Peyer's patch (tissue), 4 donors: ENCODE measurements at regions not wholly inside any gene's neighbourhood (a gene's known extent, or its start where the extent isn't known, plus 50 kb on each side); places are given as distances from the start of the nearest gene placed in this dataset.

Experiments
- DNase-seq, 3 donors: peaks; one replicate each; pipeline ENCODE4 v3.0.0-alpha.2; 2017 to 2019
- H3K27ac ChIP-seq, 4 donors: fragments of 200-600 bp; sonication (generic); one replicate each; pipeline ENCODE4 v1.5.1; 2016 to 2019
- H3K27me3 ChIP-seq, 2 donors: fragments of 200-600 bp; sonication (generic); one replicate each; pipeline ENCODE4 v1.5.1; 2019
- H3K36me3 ChIP-seq, 3 donors: fragments of 200-600 bp; sonication (generic); one replicate each; pipeline ENCODE4 v1.5.1; 2016 to 2019
- H3K4me1 ChIP-seq, 4 donors: fragments of 200-600 bp; sonication (generic); one replicate each; pipeline ENCODE4 v1.5.1; 2016 to 2019
- H3K4me3 ChIP-seq, 4 donors: fragments of 200-600 bp; sonication (generic); 1 replicate in 3 of 4; 2 replicates in 1 of 4; pipeline ENCODE4 v1.5.1; 2016 to 2019; ENCODE audit warnings: mild to moderate bottlenecking in 1 of 4
- H3K9me3 ChIP-seq, 4 donors: fragments of 200-600 bp; sonication (generic); one replicate each; pipeline ENCODE4 v1.5.1; 2016 to 2019; ENCODE audit warnings: mild to moderate bottlenecking in 1 of 4
- CTCF ChIP-seq, 6 experiments: fragments of 450-650 bp in 4 of 6; fragments of 200-600 bp in 2 of 6; sonication (generic) in 1 of 6; IDR thresholded peaks; one replicate each; pipeline ENCODE4 v1.5.1; 2017 to 2019; ENCODE audit warnings: antibody characterized with exemption in 6 of 6, mild to moderate bottlenecking in 3 of 6, moderate library complexity in 1 of 6
- POLR2A ChIP-seq, 2 donors: fragments of 450-650 bp; IDR thresholded peaks; one replicate each; pipeline ENCODE4 v1.5.1; 2017; ENCODE audit warnings: antibody characterized with exemption in 2 of 2, mild to moderate bottlenecking in 2 of 2, moderate library complexity in 2 of 2

- no peaks in the 10 kb centered on the region for H3K36me3 ChIP-seq
- TF ChIP-seq POLR2A (IDR thresholded peaks at IDR 0.05) (no peak), CTCF (IDR thresholded peaks at IDR 0.05) (peak in 4 of 6 experiments; percentile 61 to 76 (median 66))
- H3K27me3 ChIP-seq, result no peaks in the 10 kb centered on the region
- H3K9me3 ChIP-seq, result no peaks in the 10 kb centered on the region
- DNase-seq, result peak in 1 of 3 donors; percentile 67
- H3K27ac ChIP-seq, result no peak overlapping the region
- no peak overlapping the region for H3K4me3 ChIP-seq
- no peaks in the 10 kb centered on the region for H3K4me1 ChIP-seq
Observed at GRCh38 chr13:80979035-80979641, 638.2 kb upstream of the SPRY2 start.

- H3K4me3 ChIP-seq, result no peak overlapping the region
- no peak for TF ChIP-seq CTCF (IDR thresholded peaks at IDR 0.05)
- no peak for TF ChIP-seq POLR2A (IDR thresholded peaks at IDR 0.05)
- no peaks in the 10 kb centered on the region for H3K27me3 ChIP-seq
- no peaks in the 10 kb centered on the region for H3K36me3 ChIP-seq
- no peak overlapping the region for H3K27ac ChIP-seq
- H3K9me3 ChIP-seq, result no peaks in the 10 kb centered on the region
- no peak for DNase-seq
- no peaks in the 10 kb centered on the region for H3K4me1 ChIP-seq
Observed at GRCh38 chr13:80977168-80977567, 636.2 kb upstream of the SPRY2 start.

GRCh38 chr13:80975903-80976302 lies 635.0 kb upstream of the SPRY2 start:
- Histone ChIP-seq H3K9me3 (no peaks in the 10 kb centered on the region), H3K4me3 (no peak overlapping the region), H3K27ac (no peak overlapping the region), H3K27me3 (no peaks in the 10 kb centered on the region), H3K36me3 (no peaks in the 10 kb centered on the region), H3K4me1 (no peaks in the 10 kb centered on the region)
- DNase-seq, result no peak
- no peak for TF ChIP-seq POLR2A (IDR thresholded peaks at IDR 0.05)
- no peak for TF ChIP-seq CTCF (IDR thresholded peaks at IDR 0.05)

DNA sequence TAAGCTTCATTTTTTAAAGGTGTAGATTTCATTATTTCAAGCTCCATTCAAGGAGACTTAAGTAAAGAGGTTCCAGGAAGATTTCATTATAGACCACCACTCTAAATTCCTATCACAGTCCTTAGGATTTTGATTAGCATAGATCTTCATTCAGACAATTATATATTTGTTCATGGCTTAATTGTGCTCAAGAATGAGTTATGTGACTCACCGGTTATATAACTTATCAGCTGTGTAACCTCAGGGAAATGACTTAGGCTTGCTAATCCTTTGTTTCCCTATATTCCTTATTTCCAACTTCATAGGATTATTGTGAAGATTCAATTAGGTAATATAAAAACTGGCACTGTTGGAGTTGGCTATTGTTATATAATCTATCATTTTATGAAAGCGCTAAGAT lies 632.8 kb upstream of the SPRY2 start:
- H3K4me3 ChIP-seq, result no peak overlapping the region
- DNase-seq, result no peak
- H3K27me3 ChIP-seq, result no peaks in the 10 kb centered on the region
- H3K9me3 ChIP-seq, result no peaks in the 10 kb centered on the region
- TF ChIP-seq CTCF (IDR thresholded peaks at IDR 0.05) (no peak), POLR2A (IDR thresholded peaks at IDR 0.05) (no peak)
- H3K27ac ChIP-seq, result no peak overlapping the region
- H3K36me3 ChIP-seq, result no peaks in the 10 kb centered on the region
- no peaks in the 10 kb centered on the region for H3K4me1 ChIP-seq

- H3K27me3 ChIP-seq, result no peaks in the 10 kb centered on the region
- H3K36me3 ChIP-seq, result no peaks in the 10 kb centered on the region
- no peak for DNase-seq
- no peaks in the 10 kb centered on the region for H3K4me1 ChIP-seq
- no peak overlapping the region for H3K4me3 ChIP-seq
- H3K27ac ChIP-seq, result no peak overlapping the region
- no peaks in the 10 kb centered on the region for H3K9me3 ChIP-seq
- TF ChIP-seq POLR2A (IDR thresholded peaks at IDR 0.05), result no peak
- no peak for TF ChIP-seq CTCF (IDR thresholded peaks at IDR 0.05)
Observed at GRCh38 chr13:80972857-80973478, 632.0 kb upstream of the SPRY2 start.
